ENCODE measurements at regions not wholly inside any gene's neighbourhood (a gene's known extent, or its start where the extent isn't known, plus 50 kb on each side); places are given as distances from the start of the nearest gene placed in this dataset.

DNA sequence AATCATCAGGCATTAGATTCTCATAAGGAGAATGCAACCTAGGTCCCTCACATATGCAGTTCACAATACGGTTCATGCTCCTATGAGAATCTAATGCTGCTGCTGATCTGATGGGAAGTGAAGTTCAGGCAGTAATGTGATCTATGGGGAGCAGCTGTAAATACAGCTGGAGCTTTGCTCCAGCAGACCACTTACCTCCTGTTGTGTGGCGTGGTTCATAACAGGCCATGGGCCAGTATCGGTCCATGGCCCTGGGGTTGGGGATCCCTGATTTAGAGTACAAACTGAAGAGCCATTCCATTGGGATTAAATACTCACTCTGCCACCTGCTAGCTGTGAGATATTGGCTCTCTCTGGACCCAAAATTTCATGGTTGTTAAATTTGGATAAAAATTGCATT is 244.6 kb upstream of the POGK start:
- H3K27ac ChIP-seq (ENCODE audit: insufficient read length, low read depth, low read length), result no peak overlapping the region
- no peaks in the 10 kb centered on the region for H3K79me1 ChIP-seq (ENCODE audit: insufficient read depth, low read depth, low read length, poor library complexity, severe bottlenecking)
- Mint-ChIP-seq H3K9me3 (peaks cover 5 to 8% of the 10 kb centered on the region in 2 experiments; a peak in 3 of 5 replicates), H3K27me3 (ENCODE audit: low read depth) (no peaks in the 10 kb centered on the region; the same call in 1 of the 2 replicates), H3K36me3 (ENCODE audit: insufficient read depth in 1 of 3, low read depth in 3 of 3) (peaks cover 0 to 11% (median 0%) of the 10 kb centered on the region in 3 experiments; a peak in 3 of 7 replicates), H3K4me1 (no peaks in the 10 kb centered on the region), H3K27ac (no peak overlapping the region), H3K4me3 (no peak overlapping the region)
- no peaks in the 10 kb centered on the region for H3K79me2 ChIP-seq (ENCODE audit: insufficient read depth, low read length)
- H3T11ph ChIP-seq (ENCODE audit: low read length), result no peak overlapping the region
- H3K4me1 ChIP-seq (ENCODE audit: insufficient read depth, low read length), result no peaks in the 10 kb centered on the region
- H2BK15ac ChIP-seq (ENCODE audit: low read depth, low read length), result no peak overlapping the region
- H3K27me3 ChIP-seq (ENCODE audit: insufficient read depth, low read length), result no peaks in the 10 kb centered on the region
- no peak overlapping the region for H2BK12ac ChIP-seq (ENCODE audit: insufficient read length, low read depth, low read length)
- H2AFZ ChIP-seq (ENCODE audit: low read length), result no peak overlapping the region
- H3K56ac ChIP-seq (ENCODE audit: insufficient read length, low read depth, low read length), result no peak overlapping the region
- no peak overlapping the region for H3K23ac ChIP-seq (ENCODE audit: insufficient read length, low read depth, low read length)
- no peak overlapping the region for H4K91ac ChIP-seq (ENCODE audit: insufficient read length, low read depth, low read length)
- H3K4ac ChIP-seq (ENCODE audit: low read depth, low read length), result no peak overlapping the region
- no peak overlapping the region for H3K9ac ChIP-seq (ENCODE audit: extremely low read depth, insufficient read length, low read length)
- TF ChIP-seq, protein P1, sequence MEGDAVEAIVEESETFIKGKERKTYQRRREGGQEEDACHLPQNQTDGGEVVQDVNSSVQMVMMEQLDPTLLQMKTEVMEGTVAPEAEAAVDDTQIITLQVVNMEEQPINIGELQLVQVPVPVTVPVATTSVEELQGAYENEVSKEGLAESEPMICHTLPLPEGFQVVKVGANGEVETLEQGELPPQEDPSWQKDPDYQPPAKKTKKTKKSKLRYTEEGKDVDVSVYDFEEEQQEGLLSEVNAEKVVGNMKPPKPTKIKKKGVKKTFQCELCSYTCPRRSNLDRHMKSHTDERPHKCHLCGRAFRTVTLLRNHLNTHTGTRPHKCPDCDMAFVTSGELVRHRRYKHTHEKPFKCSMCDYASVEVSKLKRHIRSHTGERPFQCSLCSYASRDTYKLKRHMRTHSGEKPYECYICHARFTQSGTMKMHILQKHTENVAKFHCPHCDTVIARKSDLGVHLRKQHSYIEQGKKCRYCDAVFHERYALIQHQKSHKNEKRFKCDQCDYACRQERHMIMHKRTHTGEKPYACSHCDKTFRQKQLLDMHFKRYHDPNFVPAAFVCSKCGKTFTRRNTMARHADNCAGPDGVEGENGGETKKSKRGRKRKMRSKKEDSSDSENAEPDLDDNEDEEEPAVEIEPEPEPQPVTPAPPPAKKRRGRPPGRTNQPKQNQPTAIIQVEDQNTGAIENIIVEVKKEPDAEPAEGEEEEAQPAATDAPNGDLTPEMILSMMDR (conservative IDR thresholded peaks at IDR 0.05), result no peak
- no peak overlapping the region for H4K5ac ChIP-seq (ENCODE audit: insufficient read length, low read depth, low read length)
- no peak overlapping the region for H2BK5ac ChIP-seq (ENCODE audit: insufficient read length, low read length)
- H2BK120ac ChIP-seq (ENCODE audit: low read depth, low read length, poor library complexity, severe bottlenecking), result no peak overlapping the region
- no peak overlapping the region for H2BK20ac ChIP-seq (ENCODE audit: low read depth, low read length, poor library complexity, severe bottlenecking)
- DNase-seq, result no peak
- no peak overlapping the region for H3K14ac ChIP-seq (ENCODE audit: insufficient read depth, low read length)
- H4K20me1 ChIP-seq (ENCODE audit: control insufficient read depth, insufficient read depth, insufficient read length), result no peaks in the 10 kb centered on the region
- no peaks in the 10 kb centered on the region for H3K23me2 ChIP-seq (ENCODE audit: insufficient read length, low read depth, low read length, poor library complexity, severe bottlenecking)
- no peaks in the 10 kb centered on the region for H3K9me3 ChIP-seq (ENCODE audit: control insufficient read depth, low read depth, low read length)
- H3K18ac ChIP-seq (ENCODE audit: insufficient read length, low read depth, low read length), result no peak overlapping the region
- H3K4me2 ChIP-seq (ENCODE audit: insufficient read depth, insufficient read length, low read length), result no peak overlapping the region
- H2AK5ac ChIP-seq (ENCODE audit: insufficient read length, low read length), result no peak overlapping the region
- no CpG with 5 or more reads among the region's 3 CpGs for WGBS (ENCODE audit: extremely low coverage, insufficient read length, low lambda C conversion rate)
- no peak overlapping the region for H4K8ac ChIP-seq (replicated peaks; ENCODE audit: insufficient read length, low read depth, low read length)

Data from H9 (cell line).